Urinary bladder (tissue), 3 donors: ENCODE measurements at regions not wholly inside any gene's neighbourhood (a gene's known extent, or its start where the extent isn't known, plus 50 kb on each side); places are given as distances from the start of the nearest gene placed in this dataset.
"Not testable (repeated sequence)": the region's sequence is repeated elsewhere in the genome, so short reads cannot be mapped to it uniquely, and the experiment has no call there.

Experiments used
- DNase-seq: peaks from one replicate; pipeline ENCODE4 v3.0.0-alpha.2; 2015; ENCODE audit errors: extremely low spot score
- H3K27ac ChIP-seq: one replicate; pipeline ENCODE4 v1.5.1; 2013; ENCODE audit warnings: low read depth, mild to moderate bottlenecking, moderate library complexity
- H3K36me3 ChIP-seq: one replicate; pipeline ENCODE4 v1.6.1; 2013; ENCODE audit warnings: mild to moderate bottlenecking, moderate library complexity; ENCODE audit not compliant: insufficient read depth
- H3K4me1 ChIP-seq: one replicate; pipeline ENCODE4 v1.6.1; 2013; ENCODE audit warnings: mild to moderate bottlenecking, moderate library complexity; ENCODE audit not compliant: insufficient read depth
- H3K4me3 ChIP-seq: one replicate; pipeline ENCODE4 v1.5.1; 2013; ENCODE audit warnings: low read depth, low read length
- WGBS: extraction: QIAGEN DNeasy Blood & Tissue Kit; methylation state at CpG from one replicate; pipeline ENCODE4 v1.1.7; 2013; 5-methylcytosine and 5-hydroxymethylcytosine counted together
- donor health status: healthy with polysubstance abuse.
- donor health status: healthy.

DNA sequence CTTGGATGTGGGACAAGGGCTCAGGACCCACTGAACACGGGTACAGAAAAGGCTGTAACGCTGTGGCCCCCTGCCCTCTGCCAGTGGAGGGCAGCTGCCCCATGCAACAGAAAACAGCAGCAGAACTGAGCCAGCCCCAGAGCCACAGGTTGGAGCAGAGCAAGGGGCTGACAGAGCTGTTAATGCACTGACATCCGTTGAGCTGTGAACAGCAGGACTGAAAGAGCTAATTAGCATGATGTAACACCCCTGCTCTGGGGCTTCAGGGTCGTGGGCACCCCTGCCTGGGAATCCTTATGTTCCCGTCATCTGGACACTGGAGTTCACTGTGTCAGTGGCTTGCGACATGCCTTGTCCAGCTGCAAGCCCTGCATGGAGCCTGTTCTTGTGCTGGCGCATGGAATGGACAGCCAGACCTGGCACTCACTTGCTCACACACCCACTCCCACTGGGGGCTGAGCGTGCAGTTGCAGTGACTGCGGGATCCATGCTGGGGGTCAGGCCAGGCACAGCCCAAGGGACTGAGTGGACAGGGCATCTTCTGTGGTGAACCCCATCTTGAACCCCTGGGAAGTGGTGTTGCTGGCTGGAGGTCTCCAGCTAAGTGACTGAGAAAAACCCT lies 293.7 kb downstream of the DNAJB9 start:
- H3K4me3 ChIP-seq, result no peak overlapping the region
- H3K36me3 ChIP-seq, result no peaks in the 10 kb centered on the region
- 90% methylated on average over 9 of the region's 9 CpGs for WGBS
- DNase-seq, result no peak
- no peak overlapping the region for H3K27ac ChIP-seq
- no peaks in the 10 kb centered on the region for H3K4me1 ChIP-seq

DNA sequence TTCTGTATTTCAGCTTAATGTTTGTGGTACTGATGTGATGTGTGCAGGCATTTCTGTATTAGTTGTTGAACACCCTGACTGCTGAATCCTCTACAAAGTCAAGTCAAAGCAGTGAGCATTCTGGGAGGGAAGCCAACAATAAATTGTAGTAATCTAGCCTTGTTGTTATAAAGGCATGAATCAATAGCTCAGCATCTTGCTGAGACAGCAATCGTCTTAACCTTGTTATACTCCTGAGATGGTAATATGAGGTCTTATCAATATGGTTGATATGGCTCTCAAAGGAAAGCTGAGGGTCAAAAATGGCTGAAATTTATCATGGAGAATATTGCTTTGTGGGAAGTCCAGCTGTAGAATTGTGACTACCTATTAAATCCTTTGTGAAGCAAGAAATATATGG lies 299.4 kb downstream of the DNAJB9 start:
- 40% methylated on average over 1 of the region's 1 CpG for WGBS
- H3K27ac ChIP-seq, result no peak overlapping the region
- H3K36me3 ChIP-seq, result no peaks in the 10 kb centered on the region
- H3K4me1 ChIP-seq, result no peaks in the 10 kb centered on the region
- no peak for DNase-seq
- no peak overlapping the region for H3K4me3 ChIP-seq

DNA sequence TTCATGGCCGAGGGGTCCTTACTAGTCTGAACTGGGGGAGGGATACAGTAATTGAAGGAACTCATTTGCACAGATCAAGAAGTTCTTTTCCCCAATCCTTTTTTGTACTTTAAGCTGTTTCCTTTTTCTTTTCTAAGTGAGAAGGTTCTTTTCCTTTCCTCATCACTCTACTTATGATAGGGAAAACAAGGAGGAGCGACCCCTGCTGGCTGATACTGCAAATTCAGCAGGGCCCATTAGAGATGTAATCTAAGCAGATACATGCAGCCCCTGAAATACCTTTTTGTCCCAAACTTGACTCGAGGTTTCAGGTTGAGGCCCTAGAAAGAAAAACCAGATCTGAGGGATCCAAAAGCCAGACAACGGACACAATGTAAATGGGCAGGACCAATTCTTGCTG lies 305.5 kb downstream of the DNAJB9 start:
- H3K4me1 ChIP-seq, result no peaks in the 10 kb centered on the region
- WGBS, result 77% methylated on average over 4 of the region's 4 CpGs
- DNase-seq, result no peak
- no peak overlapping the region for H3K4me3 ChIP-seq
- H3K36me3 ChIP-seq, result no peaks in the 10 kb centered on the region
- no peak overlapping the region for H3K27ac ChIP-seq

DNA sequence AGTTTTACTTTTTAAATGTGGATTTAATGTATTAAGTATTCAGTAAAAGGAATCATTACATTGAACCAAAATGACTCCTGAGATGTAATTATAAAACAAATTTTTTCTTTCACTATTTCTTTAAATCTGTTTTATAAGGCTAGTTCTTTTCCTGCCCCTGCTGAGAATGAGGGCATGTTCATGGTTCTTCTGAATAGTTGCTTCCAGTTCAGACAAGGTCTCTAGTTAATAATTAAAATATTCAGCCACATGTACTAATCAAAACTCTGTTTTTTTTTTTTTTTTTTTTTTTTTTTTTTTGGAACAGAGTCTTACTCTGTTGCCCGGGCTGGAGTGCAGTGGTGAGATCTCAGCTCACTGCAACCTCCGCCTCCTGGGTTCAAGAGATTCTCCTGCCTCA lies 321.2 kb downstream of the DNAJB9 start:
- Histone ChIP-seq H3K4me3 (no peak overlapping the region), H3K4me1 (no peaks in the 10 kb centered on the region), H3K27ac (no peak overlapping the region), H3K36me3 (no peaks in the 10 kb centered on the region)
- 81% methylated on average over 2 of the region's 2 CpGs for WGBS
- DNase-seq, result no peak

DNA sequence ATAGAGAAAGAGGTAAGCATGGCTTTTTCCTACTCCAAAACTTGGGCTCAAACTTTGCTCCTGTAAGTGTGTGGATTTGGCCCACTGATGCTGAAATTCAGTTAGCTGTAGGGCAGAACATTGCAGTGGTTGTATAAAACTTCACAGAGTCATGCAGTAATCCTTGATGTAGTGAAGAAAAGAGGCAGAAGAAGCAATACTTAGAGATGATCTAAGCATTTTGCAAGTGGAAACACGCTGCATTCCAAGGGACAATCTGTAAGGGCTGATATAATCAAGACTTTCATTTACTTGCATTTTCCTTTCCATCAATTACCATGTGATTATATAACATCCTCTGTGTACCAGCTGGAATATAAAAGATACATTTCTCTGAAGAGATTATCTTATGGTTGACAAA lies 338.8 kb downstream of the DNAJB9 start:
- no peak overlapping the region for H3K27ac ChIP-seq
- WGBS, result 49% methylated on average over 1 of the region's 1 CpG

DNA sequence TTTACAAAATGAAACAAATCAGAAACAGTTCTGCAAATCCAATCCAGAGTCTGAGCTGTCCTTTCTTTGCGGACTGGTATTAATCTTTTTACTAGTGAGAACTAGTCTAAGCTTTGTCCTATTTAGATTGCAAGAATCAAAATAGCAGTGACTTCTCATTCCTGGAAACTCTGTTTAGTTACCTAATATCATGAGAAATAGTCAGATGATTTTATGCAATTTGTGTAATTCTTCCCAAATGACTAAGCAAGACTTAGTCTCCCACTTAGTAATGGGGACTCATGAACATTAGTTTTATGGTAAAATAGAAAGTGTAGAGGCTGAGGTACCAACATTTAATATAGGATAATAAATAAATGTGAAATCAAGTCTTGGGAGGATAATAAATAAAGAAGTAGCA lies 341.3 kb downstream of the DNAJB9 start:
- Histone ChIP-seq H3K4me1 (no peaks in the 10 kb centered on the region), H3K27ac (no peak overlapping the region), H3K4me3 (no peak overlapping the region), H3K36me3 (no peaks in the 10 kb centered on the region)
- WGBS, result 83% methylated on average over 1 of the region's 1 CpG
- no peak for DNase-seq

More for the DNA sequence above, 338.8 kb downstream of the DNAJB9 start:
- no peak for DNase-seq
- Histone ChIP-seq H3K4me3 (no peak overlapping the region), H3K36me3 (no peaks in the 10 kb centered on the region), H3K4me1 (no peaks in the 10 kb centered on the region)

DNA sequence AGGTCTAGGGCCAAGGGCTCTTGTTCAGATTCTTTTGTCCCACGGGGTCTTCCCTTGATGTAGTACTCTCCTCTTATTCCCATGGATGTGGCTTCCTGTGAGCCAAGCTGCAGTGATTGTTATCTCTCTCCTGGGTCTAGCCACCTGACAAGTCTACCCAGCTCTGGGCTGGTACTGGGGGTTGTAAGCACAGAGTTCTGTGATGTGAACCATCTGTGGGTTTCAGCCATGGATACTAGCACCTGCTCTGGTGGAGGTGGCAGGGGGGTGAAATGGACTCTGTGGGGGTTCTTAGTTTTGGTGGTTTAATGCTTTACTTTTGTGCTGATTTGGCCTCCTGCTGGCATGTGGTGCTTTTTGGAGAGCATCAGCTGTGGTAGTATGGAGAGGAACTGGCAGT lies 350.8 kb downstream of the DNAJB9 start:
- Histone ChIP-seq H3K4me3 (no peak overlapping the region), H3K27ac (no peak overlapping the region), H3K4me1 (no peaks in the 10 kb centered on the region), H3K36me3 (no peaks in the 10 kb centered on the region)
- no peak for DNase-seq
- 79% methylated on average over 1 of the region's 1 CpG for WGBS

DNA sequence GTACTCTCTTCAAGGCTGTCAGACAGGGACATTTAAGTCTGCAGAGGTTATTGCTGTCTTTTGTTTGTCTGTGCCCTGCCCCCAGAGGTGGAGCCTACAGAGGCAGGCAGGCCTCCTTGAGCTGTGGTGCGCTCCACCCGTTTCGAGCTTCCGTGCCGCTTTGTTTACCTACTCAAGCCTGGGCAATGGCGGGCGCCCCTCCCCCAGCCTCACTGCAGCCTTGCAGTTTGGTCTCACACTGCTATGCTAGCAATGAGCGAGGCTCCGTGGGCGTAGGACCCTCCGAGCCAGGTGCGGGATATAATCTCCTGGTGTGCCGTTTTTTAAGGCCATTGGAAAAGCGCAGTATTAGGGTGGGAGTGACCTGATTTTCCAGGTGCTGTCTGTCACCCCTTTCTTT lies 373.4 kb downstream of the DNAJB9 start:
- H3K4me1 ChIP-seq, DNase-seq, H3K36me3 ChIP-seq, H3K4me3 ChIP-seq, H3K27ac ChIP-seq: not testable (repeated sequence)
- WGBS, result 97% methylated on average over 14 of the region's 14 CpGs

DNA sequence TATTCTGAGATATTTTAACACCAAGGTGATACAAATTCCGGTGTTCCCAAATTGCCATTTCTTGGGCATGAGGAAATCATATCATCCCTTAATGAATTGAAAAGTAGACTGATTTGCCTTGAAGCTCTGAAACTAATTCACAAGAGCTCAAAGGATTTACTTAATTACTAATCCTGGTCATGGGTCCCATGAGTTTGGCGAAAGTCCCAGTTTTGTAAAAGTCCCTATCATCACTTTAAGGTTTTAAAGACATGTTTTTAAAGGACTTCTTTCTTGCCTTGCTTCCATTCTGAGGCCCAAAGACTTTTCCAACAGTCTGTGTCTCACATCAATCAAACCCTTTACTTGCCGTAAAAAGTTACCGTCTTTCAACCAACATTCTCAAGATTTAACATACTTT lies 377.9 kb downstream of the DNAJB9 start:
- Histone ChIP-seq H3K4me1 (no peaks in the 10 kb centered on the region), H3K4me3 (no peak overlapping the region), H3K36me3 (no peaks in the 10 kb centered on the region), H3K27ac (no peak overlapping the region)
- DNase-seq, result no peak
- 65% methylated on average over 4 of the region's 4 CpGs for WGBS

DNA sequence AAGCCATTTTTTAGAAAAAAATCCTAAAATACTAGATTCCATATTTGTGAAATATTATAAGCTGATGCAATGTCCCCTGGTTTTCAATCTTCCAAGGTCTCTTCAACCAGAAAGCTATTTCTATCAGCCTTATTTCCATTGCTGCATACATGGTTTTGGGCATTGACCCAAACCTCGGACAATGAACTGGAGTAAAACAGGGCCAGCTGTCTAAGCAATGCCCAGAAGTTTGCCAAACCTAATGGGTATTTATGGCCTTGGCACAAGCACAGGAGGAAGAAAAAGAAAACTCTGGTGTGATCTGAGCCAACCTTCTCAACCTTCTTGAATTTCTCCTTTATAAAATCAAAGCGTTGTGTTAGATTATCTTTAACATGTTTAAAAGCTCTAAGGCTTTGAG lies 402.3 kb downstream of the DNAJB9 start:
- Histone ChIP-seq H3K4me1 (no peaks in the 10 kb centered on the region), H3K36me3 (no peaks in the 10 kb centered on the region), H3K27ac (no peak overlapping the region), H3K4me3 (no peak overlapping the region)
- WGBS, result 42% methylated on average over 2 of the region's 2 CpGs
- DNase-seq, result no peak

DNA sequence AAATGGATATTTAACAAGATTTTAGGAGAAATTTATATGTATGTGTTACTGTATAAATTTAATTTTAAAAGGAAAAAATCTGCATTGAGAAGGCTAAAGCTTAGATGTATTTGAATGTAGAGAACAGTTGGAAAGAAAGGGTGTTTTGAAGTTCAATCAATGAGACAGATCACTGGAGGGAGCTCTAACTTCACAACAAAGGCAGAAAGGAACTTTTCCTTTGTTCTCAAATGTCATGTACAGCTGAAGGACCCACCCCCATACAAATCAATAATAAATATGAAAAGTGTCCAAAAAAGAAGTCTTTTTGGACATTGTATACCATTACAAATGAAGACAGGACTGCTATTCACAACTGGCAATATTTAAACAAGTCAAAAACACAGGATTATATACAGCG lies 403.4 kb downstream of the DNAJB9 start:
- WGBS, result 99% methylated on average over 1 of the region's 1 CpG
- H3K27ac ChIP-seq, result no peak overlapping the region
- no peak overlapping the region for H3K4me3 ChIP-seq
- no peaks in the 10 kb centered on the region for H3K36me3 ChIP-seq
- no peaks in the 10 kb centered on the region for H3K4me1 ChIP-seq
- no peak for DNase-seq

DNA sequence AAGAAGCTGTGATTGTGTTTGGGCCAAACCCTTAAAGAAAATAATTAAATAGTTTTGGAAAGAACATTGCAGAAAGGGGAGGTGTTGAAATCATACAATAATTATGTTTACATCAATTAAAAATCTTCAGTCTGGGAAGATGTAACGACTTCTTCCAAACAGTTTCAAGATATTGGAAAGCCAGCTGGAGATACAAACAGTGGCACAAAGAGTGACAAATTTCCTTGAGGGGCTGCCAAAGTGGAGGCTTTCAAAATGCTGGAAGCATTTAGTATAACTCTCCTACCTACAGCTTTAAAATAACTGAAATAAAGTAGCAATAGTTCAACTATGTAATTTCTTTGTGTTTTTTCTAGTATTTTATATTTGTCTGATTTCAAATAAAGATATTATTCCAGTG lies 405.0 kb downstream of the DNAJB9 start:
- no peak overlapping the region for H3K4me3 ChIP-seq
- no peak for DNase-seq
- H3K36me3 ChIP-seq, result no peaks in the 10 kb centered on the region
- H3K4me1 ChIP-seq, result no peaks in the 10 kb centered on the region
- H3K27ac ChIP-seq, result no peak overlapping the region
- WGBS, result 72% methylated on average over 1 of the region's 1 CpG

DNA sequence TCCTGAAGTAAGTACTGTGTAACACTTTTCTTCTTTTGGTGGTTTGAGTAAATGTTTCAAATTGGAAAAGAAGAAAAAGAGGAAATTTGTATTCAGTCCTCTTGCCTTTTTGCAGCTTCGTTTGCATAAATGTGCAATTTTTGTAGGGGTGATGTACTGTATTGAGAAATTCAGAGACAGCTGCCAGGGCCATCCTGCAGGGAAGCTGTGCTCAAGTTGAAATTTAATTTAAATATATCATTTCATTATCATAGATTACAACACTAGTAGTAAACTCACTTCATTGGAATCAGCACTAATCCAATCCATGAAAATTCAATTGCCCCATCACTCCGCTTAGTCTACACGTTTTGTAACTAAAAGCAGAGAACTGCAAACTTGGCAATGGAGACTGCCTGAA lies 415.4 kb downstream of the DNAJB9 start:
- no peak for DNase-seq
- Histone ChIP-seq H3K36me3 (no peaks in the 10 kb centered on the region), H3K4me1 (no peaks in the 10 kb centered on the region), H3K4me3 (no peak overlapping the region), H3K27ac (no peak overlapping the region)
- WGBS, result 73% methylated on average over 3 of the region's 3 CpGs

DNA sequence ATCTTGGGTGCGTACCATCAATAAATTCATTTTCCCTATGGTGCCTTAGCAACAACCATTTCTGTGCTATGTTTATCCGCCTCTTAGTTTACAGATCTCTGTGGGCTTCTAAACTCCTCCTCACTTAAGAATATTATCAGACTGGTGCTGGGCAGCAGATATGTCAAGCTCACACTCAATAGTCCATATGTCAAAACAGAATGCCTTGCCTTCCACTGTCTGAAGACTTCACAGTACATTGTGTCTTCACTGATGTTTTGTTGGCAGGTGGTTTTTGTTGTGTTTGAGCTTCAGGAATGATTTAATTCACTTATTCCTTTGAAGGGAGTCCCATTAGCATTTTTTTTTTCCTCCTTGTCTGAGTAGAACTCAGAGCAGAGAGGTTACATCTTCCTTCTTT lies 419.6 kb downstream of the DNAJB9 start:
- WGBS, result 98% methylated on average over 2 of the region's 2 CpGs
- no peaks in the 10 kb centered on the region for H3K36me3 ChIP-seq
- no peak overlapping the region for H3K27ac ChIP-seq
- no peak overlapping the region for H3K4me3 ChIP-seq
- no peaks in the 10 kb centered on the region for H3K4me1 ChIP-seq
- no peak for DNase-seq

DNA sequence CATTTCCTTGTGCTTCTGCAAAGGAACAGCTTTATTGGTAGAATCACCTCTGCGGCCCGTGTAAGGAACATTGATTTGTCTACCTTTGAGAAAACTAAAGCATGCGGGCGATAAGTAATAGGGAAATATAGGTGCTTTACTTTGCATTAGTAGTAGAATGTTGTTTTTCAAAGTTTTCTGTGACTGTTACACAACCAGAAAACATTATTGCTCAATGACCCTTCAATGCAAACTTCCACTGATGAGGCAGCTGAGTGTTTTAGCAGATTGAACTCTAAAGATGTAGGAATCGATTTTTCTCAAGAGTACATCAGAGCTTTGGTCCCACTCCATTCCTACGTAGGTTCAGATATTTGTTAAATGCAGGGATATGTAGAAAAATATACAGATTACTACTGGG lies 427.8 kb downstream of the DNAJB9 start:
- 91% methylated on average over 6 of the region's 6 CpGs for WGBS

More for the DNA sequence above, 427.8 kb downstream of the DNAJB9 start:
- Histone ChIP-seq H3K36me3 (no peaks in the 10 kb centered on the region), H3K4me1 (no peaks in the 10 kb centered on the region), H3K4me3 (no peak overlapping the region), H3K27ac (no peak overlapping the region)
- DNase-seq, result no peak
